Kidney epithelial cell (primary cell): ENCODE measurements at regions not wholly inside any gene's neighbourhood (a gene's known extent, or its start where the extent isn't known, plus 50 kb on each side); places are given as distances from the start of the nearest gene placed in this dataset.

Source experiments
- DNase-seq: peaks from one replicate; pipeline ENCODE4 v3.0.0-alpha.2; 2010; ENCODE audit warnings: low read depth
- H3K27me3 ChIP-seq: 2 replicates; pipeline ENCODE4 v1.6.0; 2011; ENCODE audit warnings: low read length; ENCODE audit not compliant: control insufficient read depth, insufficient read depth
- H3K36me3 ChIP-seq: 2 replicates; pipeline ENCODE4 v1.5.1; 2011; ENCODE audit warnings: low read length; ENCODE audit not compliant: control insufficient read depth, insufficient read depth
- H3K4me3 ChIP-seq: 2 replicates; pipeline ENCODE4 v1.5.1; 2011; ENCODE audit warnings: low read depth, mild to moderate bottlenecking, control low read depth, low read length
- CTCF ChIP-seq: IDR thresholded peaks from 2 replicates; pipeline ENCODE4 v1.5.1; 2011; ENCODE audit warnings: mild to moderate bottlenecking, moderate library complexity, low read length, control low read depth, inconsistent platforms; ENCODE audit not compliant: insufficient read depth, poor library complexity, severe bottlenecking

GRCh38 chr16:59697236-59697635 lies 963.1 kb upstream of the GOT2 start:
- no peak for TF ChIP-seq CTCF
- no peaks in the 10 kb centered on the region for H3K36me3 ChIP-seq
- no peaks in the 10 kb centered on the region for H3K27me3 ChIP-seq
- no peak for DNase-seq
- no peak overlapping the region for H3K4me3 ChIP-seq

GRCh38 chr16:59696495-59696894 lies 962.4 kb upstream of the GOT2 start:
- no peak for DNase-seq
- H3K36me3 ChIP-seq, result no peaks in the 10 kb centered on the region
- TF ChIP-seq CTCF, result no peak
- H3K4me3 ChIP-seq, result no peak overlapping the region
- H3K27me3 ChIP-seq, result no peaks in the 10 kb centered on the region

GRCh38 chr16:59690216-59690615 lies 956.1 kb upstream of the GOT2 start:
- no peak for TF ChIP-seq CTCF
- Histone ChIP-seq H3K27me3 (no peaks in the 10 kb centered on the region), H3K4me3 (no peak overlapping the region), H3K36me3 (no peaks in the 10 kb centered on the region)
- DNase-seq, result no peak

GRCh38 chr16:59688006-59688405 lies 953.9 kb upstream of the GOT2 start:
- DNase-seq, result no peak
- H3K36me3 ChIP-seq, result no peaks in the 10 kb centered on the region
- TF ChIP-seq CTCF, result no peak
- H3K4me3 ChIP-seq, result no peak overlapping the region
- no peaks in the 10 kb centered on the region for H3K27me3 ChIP-seq

- Histone ChIP-seq H3K36me3 (no peaks in the 10 kb centered on the region), H3K27me3 (no peaks in the 10 kb centered on the region), H3K4me3 (no peak overlapping the region)
- DNase-seq, result no peak
- no peak for TF ChIP-seq CTCF
These were observed 952.3 kb upstream of the GOT2 start for GRCh38 chr16:59686405-59686804.

GRCh38 chr16:59684911-59685310 lies 950.8 kb upstream of the GOT2 start:
- no peak for DNase-seq
- Histone ChIP-seq H3K27me3 (no peaks in the 10 kb centered on the region), H3K36me3 (no peaks in the 10 kb centered on the region), H3K4me3 (no peak overlapping the region)
- no peak for TF ChIP-seq CTCF
